Adrenal gland (tissue), 9 donors: ENCODE measurements at regions not wholly inside any gene's neighbourhood (a gene's known extent, or its start where the extent isn't known, plus 50 kb on each side); places are given as distances from the start of the nearest gene placed in this dataset.

ENCODE experiments used
- DNase-seq, 7 donors: peaks; one replicate each; pipeline ENCODE4 v3.0.0-alpha.2; 2019 to 2020
- H3K27ac ChIP-seq, 5 donors: fragments of 200-600 bp; sonication (generic) in 4 of 5; 1 replicate in 3 of 5; 2 replicates in 2 of 5; pipeline versions ENCODE4 v1.5.1 to v1.8.0; 2016 to 2020; ENCODE audit warnings: mild to moderate bottlenecking in 1 of 5
- H3K27me3 ChIP-seq: fragments of 200-600 bp; 2 replicates; pipeline ENCODE4 v1.8.0; 2021
- H3K36me3 ChIP-seq, 2 donors: fragments of 200-600 bp; replicated peaks in 1 of 2; 1 replicate in 1 of 2; 2 replicates in 1 of 2; pipeline versions ENCODE4 v1.5.1 to v1.8.0; 2018 to 2022
- H3K4me1 ChIP-seq, 2 donors: fragments of 200-600 bp; replicated peaks in 1 of 2; 1 replicate in 1 of 2; 2 replicates in 1 of 2; pipeline versions ENCODE4 v1.5.1 to v1.8.0; 2018 to 2021
- H3K4me3 ChIP-seq, 4 donors: fragments of 200-600 bp; sonication (generic) in 3 of 4; one replicate each; pipeline ENCODE4 v1.5.1; 2016 to 2018
- H3K9me3 ChIP-seq, 3 donors: fragments of 200-600 bp; sonication (generic) in 1 of 3; replicated peaks in 1 of 3; 1 replicate in 2 of 3; 2 replicates in 1 of 3; pipeline versions ENCODE4 v1.5.1 to v1.8.0; 2016 to 2021
- POLR2A ChIP-seq, 2 donors: fragments of 450-650 bp; IDR thresholded peaks; one replicate each; pipeline ENCODE4 v1.6.1; 2017; ENCODE audit warnings: antibody characterized with exemption in 2 of 2, mild to moderate bottlenecking in 2 of 2, moderate library complexity in 1 of 2
- WGBS, 4 donors: extraction: QIAGEN DNeasy Blood & Tissue Kit in 2 of 4; methylation state at CpG; one replicate each; pipeline versions ENCODE4 v1.1.5 to v1.1.7; 2013 to 2017; 5-methylcytosine and 5-hydroxymethylcytosine counted together
- intact Hi-C, 2 donors: fragments of 100-400 bp; cut with DNase I; formaldehyde crosslinking; loops; one replicate each; pipeline versions ENCODE4 v1.14.1 to v1.15.0; 2022 to 2023
- TF ChIP-seq, protein P1 (sequence below), 6 experiments: fragments of 450-650 bp in 4 of 6; fragments of 200-600 bp in 2 of 6; sonication (generic) in 1 of 6; IDR thresholded peaks; 1 replicate in 5 of 6; 2 replicates in 1 of 6; pipeline versions ENCODE4 v1.5.1 to v1.8.0; 2016 to 2021; ENCODE audit warnings: antibody characterized with exemption in 6 of 6, mild to moderate bottlenecking in 2 of 6, moderate library complexity in 1 of 6
- donor health status: healthy with polysubstance abuse.
- donor health status: Bipolar disorder and iron deficiency.
- donor health status: DM: yes; HTN: yes; CAD: no.
- donor health status: DM: no; HTN: no; CAD: no.
- donor health status: DM: no; HTN: no; CAD: no.

- intact Hi-C loops = no loop called here
Measured at GRCh38 chr4:189062047-189062820, 878.4 kb upstream of the FRG1 start.

GRCh38 chr4:189069772-189070171 is 870.9 kb upstream of the FRG1 start:
- intact Hi-C loops = no loop called here
- Histone ChIP-seq H3K9me3 (no peaks in the 10 kb centered on the region), H3K36me3 (no peaks in the 10 kb centered on the region), H3K27me3 (no peaks in the 10 kb centered on the region), H3K27ac (no peak overlapping the region), H3K4me3 (no peak overlapping the region), H3K4me1 (no peaks in the 10 kb centered on the region)
- no peak for DNase-seq
- TF ChIP-seq, protein P1, sequence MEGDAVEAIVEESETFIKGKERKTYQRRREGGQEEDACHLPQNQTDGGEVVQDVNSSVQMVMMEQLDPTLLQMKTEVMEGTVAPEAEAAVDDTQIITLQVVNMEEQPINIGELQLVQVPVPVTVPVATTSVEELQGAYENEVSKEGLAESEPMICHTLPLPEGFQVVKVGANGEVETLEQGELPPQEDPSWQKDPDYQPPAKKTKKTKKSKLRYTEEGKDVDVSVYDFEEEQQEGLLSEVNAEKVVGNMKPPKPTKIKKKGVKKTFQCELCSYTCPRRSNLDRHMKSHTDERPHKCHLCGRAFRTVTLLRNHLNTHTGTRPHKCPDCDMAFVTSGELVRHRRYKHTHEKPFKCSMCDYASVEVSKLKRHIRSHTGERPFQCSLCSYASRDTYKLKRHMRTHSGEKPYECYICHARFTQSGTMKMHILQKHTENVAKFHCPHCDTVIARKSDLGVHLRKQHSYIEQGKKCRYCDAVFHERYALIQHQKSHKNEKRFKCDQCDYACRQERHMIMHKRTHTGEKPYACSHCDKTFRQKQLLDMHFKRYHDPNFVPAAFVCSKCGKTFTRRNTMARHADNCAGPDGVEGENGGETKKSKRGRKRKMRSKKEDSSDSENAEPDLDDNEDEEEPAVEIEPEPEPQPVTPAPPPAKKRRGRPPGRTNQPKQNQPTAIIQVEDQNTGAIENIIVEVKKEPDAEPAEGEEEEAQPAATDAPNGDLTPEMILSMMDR (IDR thresholded peaks at IDR 0.05) = no peak
- no peak for TF ChIP-seq POLR2A (IDR thresholded peaks at IDR 0.05)
- 53 to 77% (median 70%) methylated on average over 1 of the region's 1 CpG for WGBS, 4 donors

More at GRCh38 chr4:189062047-189062820, 878.4 kb upstream of the FRG1 start:
- DNase-seq = no peak
- H3K27ac ChIP-seq = no peak overlapping the region
- no peak overlapping the region for H3K4me3 ChIP-seq
- no peaks in the 10 kb centered on the region for H3K27me3 ChIP-seq
- no peak for TF ChIP-seq POLR2A (IDR thresholded peaks at IDR 0.05)
- TF ChIP-seq, protein P1 (IDR thresholded peaks at IDR 0.05) = no peak
- H3K36me3 ChIP-seq = no peaks in the 10 kb centered on the region
- no peaks in the 10 kb centered on the region for H3K4me1 ChIP-seq
- no peaks in the 10 kb centered on the region for H3K9me3 ChIP-seq
- WGBS, 4 donors = 68 to 78% (median 76%) methylated on average over 2 of the region's 2 CpGs

DNA sequence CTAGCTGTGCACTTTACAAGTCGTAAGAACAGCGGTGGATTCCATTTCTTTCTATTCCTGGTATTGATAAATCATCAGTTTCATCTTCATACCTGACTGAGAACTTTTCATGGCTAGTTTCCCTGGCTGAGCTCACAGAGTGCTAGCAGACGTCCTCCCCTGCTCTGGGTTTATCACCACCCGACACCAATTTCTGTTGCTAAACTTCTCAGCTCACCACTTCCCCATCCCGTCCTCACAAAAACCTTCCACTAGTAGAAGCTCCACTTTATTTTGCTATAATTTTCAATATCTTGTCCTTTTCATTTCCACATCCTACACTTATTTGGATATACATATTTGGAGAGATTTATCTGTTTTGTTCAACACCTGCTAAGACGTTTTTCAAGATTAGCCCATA is 869.4 kb upstream of the FRG1 start:
- no peak for DNase-seq
- H3K4me3 ChIP-seq = no peak overlapping the region
- intact Hi-C loops = no loop called here
- 68 to 77% (median 71%) methylated on average over 6 of the region's 6 CpGs for WGBS, 4 donors
- no peaks in the 10 kb centered on the region for H3K4me1 ChIP-seq
- H3K27ac ChIP-seq = no peak overlapping the region
- H3K36me3 ChIP-seq = no peaks in the 10 kb centered on the region
- no peaks in the 10 kb centered on the region for H3K27me3 ChIP-seq
- TF ChIP-seq, protein P1 (IDR thresholded peaks at IDR 0.05) = no peak
- no peak for TF ChIP-seq POLR2A (IDR thresholded peaks at IDR 0.05)
- H3K9me3 ChIP-seq = no peaks in the 10 kb centered on the region

DNA sequence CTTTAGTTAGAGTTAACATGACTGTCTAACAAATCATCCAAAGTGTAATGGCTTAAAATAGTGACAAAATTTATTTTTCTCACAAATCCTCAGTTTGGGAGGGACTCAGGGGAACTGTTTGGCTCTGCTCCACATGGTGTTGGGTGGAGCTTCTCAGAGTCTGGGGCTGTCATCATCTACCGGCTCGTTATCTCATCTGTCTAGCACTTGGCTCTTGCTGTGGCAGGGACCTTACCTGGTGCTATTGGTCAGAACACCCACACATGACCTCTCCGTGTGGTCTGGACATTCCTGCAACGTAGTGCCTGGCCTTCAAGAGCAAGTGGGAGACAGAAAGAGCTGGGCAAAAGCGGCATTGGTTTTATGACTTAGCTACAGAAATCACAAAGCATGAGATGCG is 866.9 kb upstream of the FRG1 start:
- no peak for DNase-seq
- H3K36me3 ChIP-seq = no peaks in the 10 kb centered on the region
- no peak overlapping the region for H3K4me3 ChIP-seq
- no peak for TF ChIP-seq POLR2A (IDR thresholded peaks at IDR 0.05)
- TF ChIP-seq, protein P1 (IDR thresholded peaks at IDR 0.05) = no peak
- no peaks in the 10 kb centered on the region for H3K27me3 ChIP-seq
- H3K4me1 ChIP-seq = no peaks in the 10 kb centered on the region
- intact Hi-C loops = no loop called here
- H3K9me3 ChIP-seq = no peaks in the 10 kb centered on the region
- 51 to 68% (median 56%) methylated on average over 6 of the region's 6 CpGs for WGBS, 4 donors
- no peak overlapping the region for H3K27ac ChIP-seq
